A549 (cell line): ENCODE measurements at regions not wholly inside any gene's neighbourhood (a gene's known extent, or its start where the extent isn't known, plus 50 kb on each side); places are given as distances from the start of the nearest gene placed in this dataset.

ENCODE experiments used
- ATAC-seq, 2 experiments: fragments of 200-7000 bp in 1 of 2; fragments of >200 bp in 1 of 2; cut with Nextera tagmentation in 1 of 2; cut with Tn5 transposase in 1 of 2; 3 replicates each; pipeline versions ENCODE4 v1.8.0 to v1.9.1; 2018 to 2020; ENCODE audit warnings: mild to moderate bottlenecking in 1 of 2, moderate library complexity in 1 of 2
- CTCF ChIA-PET: fragments of 300-600 bp; sonication (Branson Sonifier 250); formaldehyde crosslinking; extraction: SDS; loops from one replicate; lab custom pipeline; 2021; ENCODE audit warnings: antibody characterized with exemption, inconsistent platforms; lab: Yijun Ruan, JAX
- POLR2A ChIA-PET: fragments of 350-600 bp; formaldehyde crosslinking; extraction: SDS; loops from one replicate; lab custom pipeline; 2021; ENCODE audit warnings: antibody characterized with exemption, inconsistent platforms; lab: Yijun Ruan, JAX
- DNase-seq, 2 experiments: peaks; one replicate each; pipeline versions ENCODE4 v3.0.0 to v3.0.0-alpha.2; 2011 to 2016; ENCODE audit warnings: low read depth in 1 of 2, low spot score in 1 of 2
- FAIRE-seq: peaks from 2 replicates; lab custom pipeline; 2011; peaks lifted over from hg19 to GRCh38; lab: Jason Lieb, UNC
- H3K27ac ChIP-seq, 2 experiments: fragments of >200 bp; sonication (Bioruptor Twin); formaldehyde crosslinking; 3 replicates each; pipeline ENCODE4 v1.5.1; 2016 to 2017
- H3K4me1 ChIP-seq: fragments of >200 bp; sonication (Bioruptor Twin); formaldehyde crosslinking; 3 replicates; pipeline ENCODE4 v1.6.1; 2016
- H3K4me2 ChIP-seq: fragments of >200 bp; sonication (Bioruptor Twin); formaldehyde crosslinking; 3 replicates; pipeline ENCODE4 v1.6.1; 2016
- H3K4me3 ChIP-seq: fragments of >200 bp; sonication (Bioruptor Twin); formaldehyde crosslinking; 3 replicates; pipeline ENCODE4 v1.5.1; 2016
- H3K9me3 ChIP-seq: fragments of >200 bp; sonication (Bioruptor Twin); formaldehyde crosslinking; 3 replicates; pipeline ENCODE4 v1.6.1; 2016
- BCL3 ChIP-seq: fragments of >200 bp; sonication (Bioruptor Twin); formaldehyde crosslinking; IDR thresholded peaks from 3 replicates; pipeline ENCODE4 v1.6.1; 2016
- CBX8 ChIP-seq: fragments of 200-600 bp; sonication (generic); IDR thresholded peaks from 2 replicates; pipeline ENCODE4 v1.6.1; 2016
- CEBPB ChIP-seq, 2 experiments: fragments of >200 bp in 1 of 2; sonication (Bioruptor Twin) in 1 of 2; formaldehyde crosslinking in 1 of 2; IDR thresholded peaks; 2 replicates each; pipeline ENCODE4 v1.6.1; 2012 to 2016
- CHD2 ChIP-seq: fragments of 150-350 bp; IDR thresholded peaks from 2 replicates; pipeline ENCODE4 v1.6.1; 2014; ENCODE audit warnings: low read length; ENCODE audit not compliant: partially characterized antibody
- CTCF ChIP-seq: fragments of >200 bp; sonication (Bioruptor Twin); formaldehyde crosslinking; IDR thresholded peaks from 3 replicates; pipeline ENCODE4 v1.5.1; 2016
- ELK1 ChIP-seq: fragments of 150-350 bp; IDR thresholded peaks from 2 replicates; pipeline ENCODE4 v1.6.1; 2014; ENCODE audit warnings: low read depth, mild to moderate bottlenecking, low read length
- HOXA7 ChIP-seq: fragments of 250-450 bp; sonication (Bioruptor Pico); IDR thresholded peaks from 2 replicates; pipeline ENCODE4 v1.5.0; 2020; ENCODE audit warnings: mild to moderate bottlenecking, moderate library complexity
- HOXB5 ChIP-seq: fragments of 250-450 bp; sonication (Bioruptor Pico); IDR thresholded peaks from 2 replicates; pipeline ENCODE4 v1.5.0; 2020; ENCODE audit warnings: mild to moderate bottlenecking, moderate library complexity
- JUNB ChIP-seq: fragments of >200 bp; sonication (Bioruptor Twin); formaldehyde crosslinking; IDR thresholded peaks from 2 replicates; pipeline ENCODE4 v1.6.1; 2016
- KDM5A ChIP-seq: fragments of 200-600 bp; sonication (generic); IDR thresholded peaks from 2 replicates; pipeline ENCODE4 v1.6.1; 2016; ENCODE audit warnings: antibody characterized with exemption, mild to moderate bottlenecking
- MYC ChIP-seq: IDR thresholded peaks from 2 replicates; pipeline ENCODE4 v1.6.1; 2012; ENCODE audit warnings: mild to moderate bottlenecking, inconsistent platforms, low read length, improper control_type of control experiment, borderline replicate concordance
- NR3C1 ChIP-seq: fragments of >200 bp; sonication (Bioruptor Twin); formaldehyde crosslinking; IDR thresholded peaks from 3 replicates; pipeline ENCODE4 v1.6.1; 2017
- PBX3 ChIP-seq: IDR thresholded peaks from 2 replicates; pipeline ENCODE4 v1.6.1; 2012
- PHF8 ChIP-seq: fragments of 200-600 bp; sonication (generic); IDR thresholded peaks from 2 replicates; pipeline ENCODE4 v1.6.1; 2016; ENCODE audit warnings: low read depth, mild to moderate bottlenecking, antibody characterized with exemption, moderate library complexity, borderline replicate concordance
- POLR2A ChIP-seq: IDR thresholded peaks from 2 replicates; pipeline ENCODE4 v1.6.1; 2012; ENCODE audit warnings: mild to moderate bottlenecking, low read length
- REST ChIP-seq: fragments of 200-600 bp; sonication (generic); IDR thresholded peaks from 2 replicates; pipeline ENCODE4 v1.6.1; 2016; ENCODE audit warnings: antibody characterized with exemption, mild to moderate bottlenecking, moderate library complexity
- SMC3 ChIP-seq: fragments of >200 bp; sonication (Bioruptor Twin); formaldehyde crosslinking; IDR thresholded peaks from 3 replicates; pipeline ENCODE4 v1.6.1; 2018; ENCODE audit warnings: inconsistent platforms
- TP53 ChIP-seq: fragments of 250-450 bp; sonication (Bioruptor Pico); IDR thresholded peaks from 2 replicates; pipeline ENCODE4 v1.5.0; 2021; ENCODE audit warnings: mild to moderate bottlenecking, moderate library complexity
- ZFP36 ChIP-seq: fragments of 450-650 bp; IDR thresholded peaks from 2 replicates; pipeline ENCODE4 v1.6.1; 2014; ENCODE audit warnings: borderline replicate concordance; ENCODE audit not compliant: partially characterized antibody
- ZSCAN20 ChIP-seq: fragments of 250-450 bp; sonication (Bioruptor Pico); IDR thresholded peaks from 2 replicates; pipeline ENCODE4 v1.8.0; 2022; ENCODE audit warnings: mild to moderate bottlenecking, moderate library complexity
- WGBS: methylation state at CpG from one replicate; pipeline ENCODE4 v1.1.6; 2017; ENCODE audit errors: missing lambda C conversion rate; 5-methylcytosine and 5-hydroxymethylcytosine counted together

- Histone ChIP-seq H3K9me3 (no peaks in the 10 kb centered on the region), H3K4me2 (no peak overlapping the region), H3K4me1 (no peaks in the 10 kb centered on the region), H3K27ac (no peak overlapping the region), H3K4me3 (no peak overlapping the region)
- ATAC-seq: no peak
- no peak for DNase-seq
- no peak for TF ChIP-seq PBX3
- no peak for TF ChIP-seq ZSCAN20
- no peak for TF ChIP-seq HOXA7 (CRISPR knock-in tag)
- TF ChIP-seq ZFP36: no peak
- TF ChIP-seq BCL3: no peak
- TF ChIP-seq TP53 (CRISPR knock-in tag): no peak
- TF ChIP-seq REST: no peak
- no peak for TF ChIP-seq KDM5A
- WGBS: 4% methylated on average over 1 of the region's 1 CpG
- ChIA-PET POLR2A (no interaction called here), CTCF (no interaction called here)
- FAIRE-seq: no peak
Observed at GRCh38 chr4:45317739-45318138, 591.4 kb upstream of the GNPDA2 start.

- CTCF ChIA-PET: no interaction called here
- Histone ChIP-seq H3K27ac (no peak overlapping the region), H3K4me3 (no peak overlapping the region), H3K9me3 (no peaks in the 10 kb centered on the region), H3K4me1 (no peaks in the 10 kb centered on the region), H3K4me2 (no peak overlapping the region)
- 59% methylated on average over 2 of the region's 2 CpGs for WGBS
- DNase-seq (no peak), ATAC-seq (no peak), FAIRE-seq (no peak)
- POLR2A ChIA-PET: no interaction called here
- TF ChIP-seq JUNB: no peak
- TF ChIP-seq CEBPB (IDR thresholded peaks at IDR 0.05): no peak
- TF ChIP-seq CTCF: no peak
- TF ChIP-seq CHD2: no peak
- no peak for TF ChIP-seq PHF8
- TF ChIP-seq HOXB5 (CRISPR knock-in tag): no peak
- no peak for TF ChIP-seq MYC
Observed at GRCh38 chr4:45317276-45317675, 590.9 kb upstream of the GNPDA2 start.

GRCh38 chr4:45316257-45316656 is 589.9 kb upstream of the GNPDA2 start:
- Histone ChIP-seq H3K27ac (no peak overlapping the region), H3K4me1 (no peaks in the 10 kb centered on the region), H3K4me3 (no peak overlapping the region), H3K9me3 (no peaks in the 10 kb centered on the region), H3K4me2 (no peak overlapping the region)
- ATAC-seq (no peak), FAIRE-seq (no peak), DNase-seq (no peak)
- ChIA-PET CTCF (interaction anchor here (0.7 kb wide), 1 partner anchor 88 kb away, joined by 3 read pairs; no protein-coding TSS in a partner anchor), POLR2A (no interaction called here)
- 55% methylated on average over 2 of the region's 2 CpGs for WGBS
- TF ChIP-seq POLR2A: no peak
- TF ChIP-seq CTCF: no peak
- TF ChIP-seq CBX8: no peak
- TF ChIP-seq REST: no peak
- TF ChIP-seq ELK1: no peak
- TF ChIP-seq NR3C1: no peak
- no peak for TF ChIP-seq SMC3
